Activated CD4-positive, alpha-beta memory T cell treated with anti-CD3 and anti-CD28 coated beads for 36 hours (primary cell): ENCODE measurements at regions not wholly inside any gene's neighbourhood (a gene's known extent, or its start where the extent isn't known, plus 50 kb on each side); places are given as distances from the start of the nearest gene placed in this dataset.

Source experiments
- CTCF ChIA-PET: fragments of 350-600 bp; sonication (Branson Sonifier 250); formaldehyde crosslinking; loops from one replicate; lab custom pipeline; 2021; ENCODE audit warnings: antibody characterized with exemption, inconsistent platforms; lab: Charles Lee
- POLR2A ChIA-PET: fragments of 350-600 bp; sonication (Branson Sonifier 250); formaldehyde crosslinking; loops from one replicate; lab custom pipeline; 2021; ENCODE audit warnings: antibody characterized with exemption; lab: Charles Lee
- DNase-seq: peaks from one replicate; pipeline ENCODE4 v3.0.0-alpha.2; 2020
- H3K27ac Mint-ChIP-seq: one replicate; pipeline ENCODE4 v1.8.0; 2021; ENCODE audit warnings: mixed read lengths
- H3K27me3 Mint-ChIP-seq: one replicate; pipeline ENCODE4 v1.8.0; 2021; ENCODE audit warnings: mixed read lengths
- H3K36me3 Mint-ChIP-seq: one replicate; pipeline ENCODE4 v1.8.0; 2021; ENCODE audit warnings: mixed read lengths
- H3K4me1 Mint-ChIP-seq: one replicate; pipeline ENCODE4 v1.8.0; 2021; ENCODE audit warnings: low read depth, mixed read lengths
- H3K4me3 Mint-ChIP-seq: one replicate; pipeline ENCODE4 v1.8.0; 2021; ENCODE audit warnings: mild to moderate bottlenecking, mixed read lengths
- H3K9me3 Mint-ChIP-seq: one replicate; pipeline ENCODE4 v1.8.0; 2021; ENCODE audit warnings: mixed read lengths
- intact Hi-C: fragments of 100-400 bp; cut with micrococcal nuclease; formaldehyde crosslinking; loops from one replicate; pipeline ENCODE4 v1.15.1; 2023

DNA sequence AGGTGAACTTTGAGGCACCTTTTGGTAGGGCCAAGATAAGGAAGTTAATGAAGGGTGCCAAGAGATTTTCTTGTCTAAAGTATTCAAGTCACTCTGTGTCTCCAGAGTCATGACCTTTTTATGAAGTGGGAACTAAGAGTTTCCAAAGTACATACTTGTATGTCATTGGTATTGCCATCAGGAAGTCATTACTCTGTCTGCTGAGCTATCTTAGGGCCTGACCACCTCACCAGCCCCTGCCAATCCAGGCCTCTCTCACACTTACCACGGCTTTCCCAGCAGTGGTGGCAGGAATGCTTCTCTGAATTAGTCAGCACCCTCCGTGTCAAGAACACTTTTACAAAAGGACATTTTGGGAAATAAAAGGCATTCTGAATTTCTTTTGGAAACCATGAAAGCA is 192.8 kb upstream of the MTNR1B start:
- ChIA-PET CTCF (no interaction called here), POLR2A (no interaction called here)
- Mint-ChIP-seq H3K36me3 (no peaks in the 10 kb centered on the region), H3K4me1 (no peaks in the 10 kb centered on the region), H3K27ac (no peak overlapping the region), H3K27me3 (peaks cover 2% of the 10 kb centered on the region), H3K9me3 (no peaks in the 10 kb centered on the region), H3K4me3 (no peak overlapping the region)
- DNase-seq = no peak
- intact Hi-C loops = no loop called here

DNA sequence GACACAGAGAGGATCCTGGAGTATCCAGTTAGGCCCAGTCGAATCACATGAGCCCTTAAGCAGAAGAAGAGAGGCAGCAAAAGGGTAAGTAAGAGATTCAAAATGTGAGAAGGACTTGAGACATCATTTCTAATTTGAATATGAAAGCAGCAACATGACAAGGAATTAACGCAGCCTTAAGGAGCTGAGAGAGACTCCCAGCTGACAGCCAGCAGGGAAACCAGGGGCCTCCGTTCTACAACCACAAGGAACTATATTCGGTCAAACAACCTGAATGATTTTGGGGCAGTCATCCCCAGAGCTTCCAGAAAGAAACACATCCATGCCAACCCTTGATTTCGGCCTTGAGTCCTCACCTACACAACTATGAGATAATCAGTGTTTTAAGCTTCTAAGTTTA is 189.7 kb upstream of the MTNR1B start:
- H3K27me3 Mint-ChIP-seq = peaks cover 2% of the 10 kb centered on the region
- ChIA-PET POLR2A (no interaction called here), CTCF (interaction anchor here (0.7 kb wide), 1 partner anchor 17 kb away, joined by 3 read pairs; no protein-coding TSS in a partner anchor)
- H3K9me3 Mint-ChIP-seq = no peaks in the 10 kb centered on the region
- intact Hi-C loops = no loop called here
- H3K27ac Mint-ChIP-seq = no peak overlapping the region
- no peaks in the 10 kb centered on the region for H3K36me3 Mint-ChIP-seq
- no peak overlapping the region for H3K4me3 Mint-ChIP-seq
- DNase-seq = no peak
- no peaks in the 10 kb centered on the region for H3K4me1 Mint-ChIP-seq

DNA sequence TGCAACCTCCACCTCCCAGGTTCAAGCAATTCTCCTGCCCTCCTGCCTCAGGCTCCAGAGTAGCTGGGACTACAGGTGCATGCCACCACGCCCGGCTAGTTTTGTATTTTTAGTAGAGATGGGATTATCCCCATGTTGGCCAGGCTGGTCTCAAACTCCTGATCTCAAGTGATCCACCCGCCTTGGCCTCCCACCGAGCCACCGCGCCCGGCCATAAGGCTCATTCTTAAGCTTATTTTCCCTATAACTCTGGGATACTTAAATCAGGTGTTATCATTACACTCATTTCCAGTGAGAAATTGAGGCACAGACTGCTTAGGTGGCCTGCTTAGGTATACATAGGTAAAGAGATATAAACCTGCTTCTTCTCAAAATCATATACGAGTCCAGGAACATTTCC is 188.3 kb upstream of the MTNR1B start:
- ChIA-PET CTCF (no interaction called here), POLR2A (no interaction called here)
- no peaks in the 10 kb centered on the region for H3K9me3 Mint-ChIP-seq
- intact Hi-C loops = no loop called here
- no peak overlapping the region for H3K4me3 Mint-ChIP-seq
- H3K27ac Mint-ChIP-seq = no peak overlapping the region
- no peak for DNase-seq
- H3K27me3 Mint-ChIP-seq = peaks cover 2% of the 10 kb centered on the region
- no peaks in the 10 kb centered on the region for H3K4me1 Mint-ChIP-seq
- H3K36me3 Mint-ChIP-seq = no peaks in the 10 kb centered on the region

DNA sequence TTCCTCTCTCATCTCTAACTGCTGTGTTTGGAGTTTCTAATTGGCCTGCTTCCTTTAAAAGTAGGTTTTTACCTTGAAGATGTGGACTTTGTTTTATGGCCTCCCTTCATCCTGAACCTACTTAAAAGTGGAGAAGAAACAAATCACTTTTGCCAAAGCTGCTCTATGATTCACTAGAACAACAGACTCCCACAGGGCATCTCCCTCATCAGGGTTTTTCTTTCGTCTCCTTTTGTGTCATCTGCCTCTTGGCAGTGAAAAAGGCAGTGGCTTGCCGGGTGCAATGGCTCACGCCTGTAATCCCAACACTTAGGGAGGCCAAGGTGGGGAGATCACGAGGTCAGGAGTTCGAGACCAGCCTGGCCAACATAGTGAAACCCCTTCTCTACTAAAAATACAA is 186.6 kb upstream of the MTNR1B start:
- no peak for DNase-seq
- H3K4me1 Mint-ChIP-seq = no peaks in the 10 kb centered on the region
- no peak overlapping the region for H3K4me3 Mint-ChIP-seq
- ChIA-PET POLR2A (no interaction called here), CTCF (no interaction called here)
- intact Hi-C loops = no loop called here
- H3K27ac Mint-ChIP-seq = no peak overlapping the region
- H3K36me3 Mint-ChIP-seq = no peaks in the 10 kb centered on the region
- H3K27me3 Mint-ChIP-seq = peaks cover 2% of the 10 kb centered on the region
- H3K9me3 Mint-ChIP-seq = no peaks in the 10 kb centered on the region

DNA sequence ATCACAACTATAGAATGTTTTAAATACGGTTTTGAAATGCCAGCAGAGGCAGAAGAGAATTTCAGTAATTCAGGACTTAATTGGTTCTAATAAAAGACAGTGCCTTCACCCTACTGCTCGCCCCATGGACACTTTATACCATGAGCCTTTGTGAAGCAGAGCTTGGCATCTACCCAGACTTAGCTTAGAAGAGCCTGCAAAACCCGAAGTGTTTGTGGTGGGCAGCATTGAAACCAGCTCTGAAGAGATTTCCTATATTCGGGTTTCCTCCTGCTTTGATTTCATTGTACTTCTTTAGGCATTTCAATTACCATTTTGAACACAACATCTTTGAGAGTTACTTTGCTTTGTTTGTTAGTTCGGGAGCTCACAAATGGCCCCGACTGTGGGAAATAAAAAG is 185.1 kb upstream of the MTNR1B start:
- Mint-ChIP-seq H3K4me3 (no peak overlapping the region), H3K27ac (no peak overlapping the region), H3K36me3 (no peaks in the 10 kb centered on the region), H3K9me3 (no peaks in the 10 kb centered on the region), H3K27me3 (peaks cover 2% of the 10 kb centered on the region), H3K4me1 (no peaks in the 10 kb centered on the region)
- DNase-seq = no peak
- intact Hi-C loops = no loop called here
- POLR2A ChIA-PET = no interaction called here
- CTCF ChIA-PET = no interaction called here

DNA sequence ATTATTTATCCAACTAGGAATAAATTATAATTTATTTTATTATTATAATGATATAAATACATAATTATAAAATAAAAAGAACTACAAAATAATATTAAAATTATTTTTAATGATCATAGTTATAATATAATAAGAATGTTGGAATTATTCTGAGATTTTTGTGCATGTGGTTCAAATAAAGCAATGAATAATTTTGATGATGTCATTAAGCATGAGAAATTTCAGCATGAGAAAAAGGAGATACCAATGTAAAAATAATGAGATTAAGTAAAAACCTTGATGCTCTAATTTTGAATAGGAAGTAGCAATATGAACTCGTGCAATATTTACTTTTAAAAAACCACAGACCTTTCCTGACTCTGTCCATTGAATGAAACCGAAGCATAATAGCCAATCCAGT is 181.8 kb upstream of the MTNR1B start:
- DNase-seq = no peak
- Mint-ChIP-seq H3K4me1 (no peaks in the 10 kb centered on the region), H3K27me3 (no peaks in the 10 kb centered on the region), H3K27ac (no peak overlapping the region), H3K36me3 (no peaks in the 10 kb centered on the region), H3K4me3 (no peak overlapping the region), H3K9me3 (no peaks in the 10 kb centered on the region)
- intact Hi-C loops = no loop called here
- CTCF ChIA-PET = no interaction called here
- POLR2A ChIA-PET = no interaction called here

DNA sequence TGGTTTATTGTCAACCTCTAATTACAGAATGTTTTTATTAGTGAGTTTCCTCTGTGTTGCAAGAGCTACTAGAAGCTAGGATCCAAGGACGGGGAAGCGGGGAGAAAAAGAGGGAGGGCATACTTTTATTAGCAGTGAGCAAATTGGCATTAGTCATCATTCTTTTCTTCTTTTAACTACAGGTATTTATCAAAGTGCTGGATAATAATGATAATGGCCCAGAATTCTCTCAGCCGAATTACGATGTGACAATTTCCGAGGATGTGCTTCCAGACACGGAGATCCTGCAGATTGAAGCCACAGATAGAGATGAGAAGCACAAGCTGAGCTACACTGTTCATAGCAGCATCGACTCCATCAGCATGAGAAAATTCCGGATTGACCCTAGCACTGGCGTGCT is 179.7 kb upstream of the MTNR1B start:
- intact Hi-C loops = no loop called here
- Mint-ChIP-seq H3K9me3 (no peaks in the 10 kb centered on the region), H3K27ac (no peak overlapping the region), H3K36me3 (no peaks in the 10 kb centered on the region), H3K4me1 (no peaks in the 10 kb centered on the region), H3K4me3 (no peak overlapping the region), H3K27me3 (no peaks in the 10 kb centered on the region)
- DNase-seq = no peak
- ChIA-PET CTCF (no interaction called here), POLR2A (no interaction called here)

DNA sequence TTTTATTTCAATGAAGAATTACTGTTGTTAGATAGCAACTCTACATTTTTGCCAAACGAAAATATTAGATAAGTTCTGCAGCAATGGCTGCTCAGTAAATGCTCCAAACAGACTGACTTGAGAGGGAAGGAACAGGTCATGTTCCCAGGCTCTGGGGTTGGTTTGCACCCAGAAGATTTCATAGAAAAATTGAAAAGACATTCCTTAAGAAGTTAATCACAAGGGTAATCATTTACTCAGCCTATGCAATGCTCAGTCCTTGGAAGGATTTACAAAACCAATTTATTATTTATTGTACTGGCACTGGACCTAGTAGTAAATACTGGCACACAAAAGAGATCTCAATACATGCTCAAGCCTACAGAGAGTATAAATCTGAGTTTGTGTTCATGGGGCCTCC is 179.1 kb upstream of the MTNR1B start:
- no peaks in the 10 kb centered on the region for H3K9me3 Mint-ChIP-seq
- POLR2A ChIA-PET = no interaction called here
- H3K27ac Mint-ChIP-seq = no peak overlapping the region
- no peaks in the 10 kb centered on the region for H3K36me3 Mint-ChIP-seq
- intact Hi-C loops = no loop called here
- no peaks in the 10 kb centered on the region for H3K27me3 Mint-ChIP-seq
- no peak for DNase-seq
- CTCF ChIA-PET = no interaction called here
- H3K4me3 Mint-ChIP-seq = no peak overlapping the region
- no peaks in the 10 kb centered on the region for H3K4me1 Mint-ChIP-seq

DNA sequence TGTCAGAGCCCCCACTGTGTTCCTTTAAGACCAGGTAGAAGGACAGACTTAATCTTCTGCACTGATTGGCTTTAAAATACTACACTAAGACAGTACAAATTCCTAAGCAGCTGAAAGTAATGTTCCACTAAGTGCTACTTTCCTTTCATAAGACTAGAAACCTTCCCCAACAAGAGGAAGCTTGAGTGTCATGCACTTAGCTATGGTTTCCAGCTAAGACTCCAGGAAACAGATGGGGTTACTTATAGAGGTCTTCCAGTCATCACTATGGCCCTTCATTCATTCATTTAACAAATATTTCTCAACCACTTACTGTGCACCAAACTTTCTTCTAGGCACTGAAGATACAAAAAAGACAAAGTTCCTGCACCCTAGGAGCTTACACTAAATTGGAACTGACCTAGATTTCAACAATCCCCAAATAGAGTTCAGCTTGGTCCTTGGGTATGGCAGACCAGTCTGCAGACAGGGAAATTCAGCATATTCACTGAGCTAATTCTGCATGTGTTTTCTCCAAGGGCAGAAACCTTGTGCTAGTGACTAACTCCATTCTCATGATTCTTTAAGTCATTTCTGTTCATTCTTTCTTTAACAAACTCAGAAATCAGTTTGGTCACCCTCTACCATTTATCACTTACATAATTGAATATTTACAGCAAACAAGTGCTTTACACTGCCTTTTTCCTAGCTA is 178.4 kb upstream of the MTNR1B start:
- no peaks in the 10 kb centered on the region for H3K9me3 Mint-ChIP-seq
- intact Hi-C loops = no loop called here
- H3K4me3 Mint-ChIP-seq = no peak overlapping the region
- ChIA-PET POLR2A (no interaction called here), CTCF (no interaction called here)
- H3K4me1 Mint-ChIP-seq = no peaks in the 10 kb centered on the region
- no peaks in the 10 kb centered on the region for H3K36me3 Mint-ChIP-seq
- DNase-seq = no peak
- no peak overlapping the region for H3K27ac Mint-ChIP-seq
- H3K27me3 Mint-ChIP-seq = no peaks in the 10 kb centered on the region

DNA sequence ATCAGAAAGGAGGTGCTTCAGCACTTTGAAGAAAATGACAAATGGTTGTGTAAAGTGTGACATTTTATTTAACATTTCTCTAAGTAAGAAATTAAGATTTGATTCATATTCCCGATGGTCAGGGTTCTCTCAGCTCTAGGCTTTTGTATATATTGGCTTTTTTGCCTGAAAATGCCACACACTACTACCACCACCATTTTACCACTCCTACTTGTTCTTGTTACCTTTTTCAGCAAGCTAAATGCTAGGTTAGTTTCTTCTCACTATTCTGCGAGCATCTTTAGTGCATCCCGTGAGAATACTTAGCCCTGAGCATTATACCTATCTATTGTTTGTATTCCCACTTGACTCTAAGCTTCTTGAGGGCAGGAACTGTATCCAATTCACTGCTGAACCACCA is 177.6 kb upstream of the MTNR1B start:
- POLR2A ChIA-PET = no interaction called here
- H3K27ac Mint-ChIP-seq = no peak overlapping the region
- no peaks in the 10 kb centered on the region for H3K36me3 Mint-ChIP-seq

DNA sequence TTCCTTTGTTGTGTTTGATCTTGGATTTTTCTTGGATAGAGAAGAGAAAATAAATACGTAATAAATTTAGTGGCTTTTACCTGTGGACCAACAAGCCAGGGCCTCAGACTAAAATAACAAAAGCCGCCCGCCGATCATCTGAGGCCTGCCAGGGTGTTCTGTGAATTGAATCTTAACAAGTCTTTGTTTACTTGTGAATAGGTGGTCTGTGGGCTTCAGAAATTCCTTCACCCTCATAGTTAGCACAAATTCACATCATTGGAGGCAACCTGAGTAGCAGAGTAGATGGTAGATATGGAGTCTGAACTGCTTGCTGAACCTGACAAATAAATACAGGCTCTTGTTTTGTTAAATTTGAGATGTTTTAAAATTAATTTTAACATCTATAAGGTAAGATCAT is 176.3 kb upstream of the MTNR1B start:
- H3K27ac Mint-ChIP-seq = no peak overlapping the region
- H3K4me3 Mint-ChIP-seq = no peak overlapping the region
- no peaks in the 10 kb centered on the region for H3K36me3 Mint-ChIP-seq
- intact Hi-C loops = no loop called here
- ChIA-PET POLR2A (no interaction called here), CTCF (no interaction called here)
- no peaks in the 10 kb centered on the region for H3K27me3 Mint-ChIP-seq
- H3K9me3 Mint-ChIP-seq = peaks cover 4% of the 10 kb centered on the region
- H3K4me1 Mint-ChIP-seq = no peaks in the 10 kb centered on the region
- no peak for DNase-seq

More for the DNA sequence above, 177.6 kb upstream of the MTNR1B start:
- Mint-ChIP-seq H3K4me3 (no peak overlapping the region), H3K27me3 (no peaks in the 10 kb centered on the region), H3K4me1 (no peaks in the 10 kb centered on the region), H3K9me3 (no peaks in the 10 kb centered on the region)
- DNase-seq = no peak
- CTCF ChIA-PET = no interaction called here
- intact Hi-C loops = no loop called here

DNA sequence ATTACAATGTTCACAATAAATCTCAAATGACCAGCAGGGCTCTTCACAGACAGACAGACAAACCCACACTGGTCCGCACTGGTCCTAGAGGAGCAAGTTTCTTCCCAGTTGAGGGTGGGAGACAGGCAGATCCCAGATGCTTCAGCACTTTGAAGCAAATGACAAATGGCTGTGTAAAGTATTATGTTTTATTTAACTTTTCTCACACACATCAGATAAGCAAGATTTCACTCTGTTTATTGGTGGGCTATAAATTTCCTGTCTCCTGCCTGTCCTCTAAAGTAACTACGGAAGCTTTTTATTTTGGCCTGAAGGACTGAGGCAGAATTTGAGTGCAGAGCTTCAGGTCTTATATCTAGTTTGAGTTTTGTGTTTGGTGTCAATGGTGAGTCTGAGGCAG is 174.7 kb upstream of the MTNR1B start:
- Mint-ChIP-seq H3K27ac (no peak overlapping the region), H3K27me3 (no peaks in the 10 kb centered on the region), H3K9me3 (peaks cover 6% of the 10 kb centered on the region), H3K4me3 (no peak overlapping the region), H3K36me3 (no peaks in the 10 kb centered on the region), H3K4me1 (no peaks in the 10 kb centered on the region)
- intact Hi-C loops = no loop called here
- CTCF ChIA-PET = no interaction called here
- DNase-seq = no peak
- POLR2A ChIA-PET = no interaction called here

DNA sequence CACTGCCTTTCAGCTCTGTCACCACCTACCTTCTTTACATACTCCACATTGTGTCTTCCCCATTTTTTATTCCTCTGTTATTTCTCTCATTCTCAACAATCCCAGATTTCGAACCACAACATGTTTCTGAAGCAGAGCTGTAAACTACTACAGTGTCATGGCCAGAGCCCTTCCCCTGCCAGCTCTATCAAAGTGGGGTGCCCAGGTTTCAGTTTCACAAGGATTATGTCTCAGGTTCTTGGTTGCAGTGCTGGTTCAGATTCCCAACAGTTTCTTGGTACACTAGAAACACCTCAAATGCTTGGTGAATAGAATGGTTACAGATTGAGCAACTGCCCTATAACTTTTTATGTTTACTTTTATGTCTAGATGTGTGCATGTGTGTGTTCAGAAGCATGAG is 172.7 kb upstream of the MTNR1B start:
- Mint-ChIP-seq H3K27ac (no peak overlapping the region), H3K4me3 (no peak overlapping the region), H3K36me3 (no peaks in the 10 kb centered on the region), H3K27me3 (no peaks in the 10 kb centered on the region), H3K9me3 (peaks cover 7% of the 10 kb centered on the region), H3K4me1 (no peaks in the 10 kb centered on the region)
- ChIA-PET CTCF (no interaction called here), POLR2A (no interaction called here)
- intact Hi-C loops = no loop called here
- DNase-seq = no peak
